ENCODE measurements at regions not wholly inside any gene's neighbourhood (a gene's known extent, or its start where the extent isn't known, plus 50 kb on each side); places are given as distances from the start of the nearest gene placed in this dataset.

GRCh38 chr2:8514274-8514662 is 167.6 kb upstream of the ID2 start:
- no peak for TF ChIP-seq CTCF (IDR thresholded peaks at IDR 0.05; ENCODE audit: low read depth, low read length, poor library complexity, severe bottlenecking)
- no peak for TF ChIP-seq EZH2phosphoT487 (IDR thresholded peaks at IDR 0.05; ENCODE audit: borderline replicate concordance, low read length)

Data from DOHH2 (cell line).